SK-N-SH treated with all-trans-retinoic acid at 6 μM for 48 hours (cell line): ENCODE measurements at regions not wholly inside any gene's neighbourhood (a gene's known extent, or its start where the extent isn't known, plus 50 kb on each side); places are given as distances from the start of the nearest gene placed in this dataset.

Experiments
- ATAC-seq: fragments of 200-7000 bp; cut with Tn5 transposase; 3 replicates; pipeline ENCODE4 v1.9.1; 2020; ENCODE audit warnings: mild to moderate bottlenecking, moderate library complexity
- ARNTL ChIP-seq: fragments of 450-650 bp; formaldehyde crosslinking; IDR thresholded peaks from 2 replicates; pipeline ENCODE4 v1.5.0; 2020; ENCODE audit warnings: low read depth, mild to moderate bottlenecking, moderate library complexity, borderline replicate concordance
- BACH2 ChIP-seq: fragments of 250-450 bp; sonication (Bioruptor Pico); IDR thresholded peaks from 2 replicates; pipeline ENCODE4 v1.9.0; 2021; ENCODE audit warnings: mild to moderate bottlenecking, borderline replicate concordance
- CREB5 ChIP-seq: fragments of 250-450 bp; sonication (Bioruptor Pico); IDR thresholded peaks from 2 replicates; pipeline ENCODE4 v1.5.1; 2020; ENCODE audit warnings: low read depth, mild to moderate bottlenecking, moderate library complexity
- CSDC2 ChIP-seq: fragments of 250-450 bp; sonication (Bioruptor Pico); IDR thresholded peaks from 2 replicates; pipeline ENCODE4 v1.5.0; 2020; ENCODE audit warnings: mild to moderate bottlenecking, moderate library complexity
- CSRNP3 ChIP-seq: fragments of 250-450 bp; sonication (Bioruptor Pico); IDR thresholded peaks from 2 replicates; pipeline ENCODE4 v1.5.1; 2021; ENCODE audit warnings: mild to moderate bottlenecking, moderate library complexity
- ESRRG ChIP-seq: fragments of 250-450 bp; sonication (Bioruptor Pico); IDR thresholded peaks from 2 replicates; pipeline ENCODE4 v1.6.1; 2021; ENCODE audit warnings: mild to moderate bottlenecking
- OSR1 ChIP-seq: fragments of 250-450 bp; sonication (Bioruptor Pico); IDR thresholded peaks from 2 replicates; pipeline ENCODE4 v1.8.0; 2022; ENCODE audit warnings: moderate library complexity, mild to moderate bottlenecking, inconsistent platforms
- PPARA ChIP-seq: fragments of 250-450 bp; sonication (Bioruptor Pico); IDR thresholded peaks from 2 replicates; pipeline ENCODE4 v1.5.0; 2020; ENCODE audit warnings: mild to moderate bottlenecking, borderline replicate concordance
- RARB ChIP-seq: fragments of 250-450 bp; sonication (Bioruptor Pico); IDR thresholded peaks from 2 replicates; pipeline ENCODE4 v1.8.0; 2021; ENCODE audit warnings: mild to moderate bottlenecking, moderate library complexity
- TCF4 ChIP-seq: fragments of 250-450 bp; sonication (Bioruptor Pico); IDR thresholded peaks from 2 replicates; pipeline ENCODE4 v1.8.0; 2021; ENCODE audit warnings: mild to moderate bottlenecking, moderate library complexity, borderline replicate concordance
- TOX ChIP-seq: fragments of 250-450 bp; sonication (Bioruptor Pico); IDR thresholded peaks from 2 replicates; pipeline ENCODE4 v1.8.0; 2021; ENCODE audit warnings: mild to moderate bottlenecking, moderate library complexity, borderline replicate concordance
- TSHZ2 ChIP-seq: fragments of 250-450 bp; sonication (Bioruptor Pico); IDR thresholded peaks from 2 replicates; pipeline ENCODE4 v1.5.0; 2020; ENCODE audit warnings: mild to moderate bottlenecking, moderate library complexity
- ZC3H10 ChIP-seq: fragments of 250-450 bp; sonication (Bioruptor Pico); IDR thresholded peaks from 2 replicates; pipeline ENCODE4 v1.5.1; 2021; ENCODE audit warnings: mild to moderate bottlenecking, moderate library complexity
- ZFP3 ChIP-seq: fragments of 250-450 bp; sonication (Bioruptor Pico); IDR thresholded peaks from 2 replicates; pipeline ENCODE4 v1.5.0; 2020; ENCODE audit warnings: mild to moderate bottlenecking, moderate library complexity
- ZNF565 ChIP-seq: fragments of 450-650 bp; formaldehyde crosslinking; conservative IDR thresholded peaks from 2 replicates; pipeline ENCODE4 v1.5.0; 2020; ENCODE audit warnings: low read depth, mild to moderate bottlenecking, moderate library complexity
- ZNF8 ChIP-seq: fragments of 450-650 bp; formaldehyde crosslinking; IDR thresholded peaks from 2 replicates; pipeline ENCODE4 v1.5.0; 2020; ENCODE audit warnings: mild to moderate bottlenecking, moderate library complexity
- TF ChIP-seq, protein P1 (sequence below): fragments of 250-450 bp; sonication (Bioruptor Pico); IDR thresholded peaks from 2 replicates; pipeline ENCODE4 v1.8.0; 2021; ENCODE audit warnings: low read depth, mild to moderate bottlenecking, moderate library complexity, borderline replicate concordance
- TF ChIP-seq, protein P2 (sequence below): fragments of 250-450 bp; sonication (Bioruptor Pico); IDR thresholded peaks from 2 replicates; pipeline ENCODE4 v1.8.0; 2020; ENCODE audit warnings: mild to moderate bottlenecking, moderate library complexity, borderline replicate concordance

- TF ChIP-seq OSR1 (CRISPR knock-in tag) (no peak), TSHZ2 (no peak), CSDC2 (CRISPR knock-in tag) (no peak)
Measured at GRCh38 chr1:181180407-181181031, 92.0 kb downstream of the IER5 start (continued).

GRCh38 chr1:181181792-181182585 is 93.5 kb downstream of the IER5 start:
- no peak for TF ChIP-seq CREB5 (CRISPR knock-in tag)
- TF ChIP-seq ZNF8 (CRISPR knock-in tag) = no peak
- TF ChIP-seq TCF4 (CRISPR knock-in tag) = no peak
- TF ChIP-seq ESRRG (CRISPR knock-in tag) = no peak
- TF ChIP-seq ZFP3 (CRISPR knock-in tag) = no peak
- no peak for TF ChIP-seq TSHZ2
- TF ChIP-seq PPARA (CRISPR knock-in tag) = no peak
- no peak for TF ChIP-seq CSRNP3 (CRISPR knock-in tag)
- TF ChIP-seq, protein P1, sequence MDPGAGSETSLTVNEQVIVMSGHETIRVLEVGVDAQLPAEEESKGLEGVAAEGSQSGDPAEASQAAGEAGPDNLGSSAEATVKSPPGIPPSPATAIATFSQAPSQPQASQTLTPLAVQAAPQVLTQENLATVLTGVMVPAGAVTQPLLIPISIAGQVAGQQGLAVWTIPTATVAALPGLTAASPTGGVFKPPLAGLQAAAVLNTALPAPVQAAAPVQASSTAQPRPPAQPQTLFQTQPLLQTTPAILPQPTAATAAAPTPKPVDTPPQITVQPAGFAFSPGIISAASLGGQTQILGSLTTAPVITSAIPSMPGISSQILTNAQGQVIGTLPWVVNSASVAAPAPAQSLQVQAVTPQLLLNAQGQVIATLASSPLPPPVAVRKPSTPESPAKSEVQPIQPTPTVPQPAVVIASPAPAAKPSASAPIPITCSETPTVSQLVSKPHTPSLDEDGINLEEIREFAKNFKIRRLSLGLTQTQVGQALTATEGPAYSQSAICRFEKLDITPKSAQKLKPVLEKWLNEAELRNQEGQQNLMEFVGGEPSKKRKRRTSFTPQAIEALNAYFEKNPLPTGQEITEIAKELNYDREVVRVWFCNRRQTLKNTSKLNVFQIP (CRISPR knock-in tag) = no peak
- TF ChIP-seq ZNF565 = no peak
- TF ChIP-seq TOX (CRISPR knock-in tag) = no peak
- no peak for TF ChIP-seq ZC3H10
- TF ChIP-seq BACH2 (CRISPR knock-in tag) = no peak
- no peak for TF ChIP-seq CSDC2 (CRISPR knock-in tag)
- no peak for TF ChIP-seq RARB (CRISPR knock-in tag)
- ATAC-seq = no peak

GRCh38 chr1:181184621-181185020 is 96.1 kb downstream of the IER5 start:
- TF ChIP-seq, protein P1 (CRISPR knock-in tag) = no peak
- TF ChIP-seq ZC3H10 (no peak), ARNTL (CRISPR knock-in tag) (no peak), ZFP3 (CRISPR knock-in tag) (no peak), ESRRG (CRISPR knock-in tag) (no peak)
- TF ChIP-seq, protein P2, sequence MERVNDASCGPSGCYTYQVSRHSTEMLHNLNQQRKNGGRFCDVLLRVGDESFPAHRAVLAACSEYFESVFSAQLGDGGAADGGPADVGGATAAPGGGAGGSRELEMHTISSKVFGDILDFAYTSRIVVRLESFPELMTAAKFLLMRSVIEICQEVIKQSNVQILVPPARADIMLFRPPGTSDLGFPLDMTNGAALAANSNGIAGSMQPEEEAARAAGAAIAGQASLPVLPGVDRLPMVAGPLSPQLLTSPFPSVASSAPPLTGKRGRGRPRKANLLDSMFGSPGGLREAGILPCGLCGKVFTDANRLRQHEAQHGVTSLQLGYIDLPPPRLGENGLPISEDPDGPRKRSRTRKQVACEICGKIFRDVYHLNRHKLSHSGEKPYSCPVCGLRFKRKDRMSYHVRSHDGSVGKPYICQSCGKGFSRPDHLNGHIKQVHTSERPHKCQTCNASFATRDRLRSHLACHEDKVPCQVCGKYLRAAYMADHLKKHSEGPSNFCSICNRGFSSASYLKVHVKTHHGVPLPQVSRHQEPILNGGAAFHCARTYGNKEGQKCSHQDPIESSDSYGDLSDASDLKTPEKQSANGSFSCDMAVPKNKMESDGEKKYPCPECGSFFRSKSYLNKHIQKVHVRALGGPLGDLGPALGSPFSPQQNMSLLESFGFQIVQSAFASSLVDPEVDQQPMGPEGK = no peak
- TF ChIP-seq, all 23 proteins: peak for 0
- ATAC-seq = no peak
